Prostate gland (tissue), 2 donors: ENCODE measurements at regions not wholly inside any gene's neighbourhood (a gene's known extent, or its start where the extent isn't known, plus 50 kb on each side); places are given as distances from the start of the nearest gene placed in this dataset.

ENCODE experiments used
- POLR2A ChIP-seq: fragments of 450-650 bp; IDR thresholded peaks from one replicate; pipeline ENCODE4 v1.6.1; 2016; ENCODE audit warnings: antibody characterized with exemption, mild to moderate bottlenecking
- TF ChIP-seq, protein P1 (sequence below), 4 experiments: fragments of 200-600 bp in 2 of 4; fragments of 450-650 bp in 2 of 4; sonication (generic) in 2 of 4; IDR thresholded peaks; 1 replicate in 3 of 4; 2 replicates in 1 of 4; pipeline ENCODE4 v1.5.1; 2016 to 2019; ENCODE audit warnings: antibody characterized with exemption in 4 of 4, mild to moderate bottlenecking in 2 of 4, moderate library complexity in 2 of 4

DNA sequence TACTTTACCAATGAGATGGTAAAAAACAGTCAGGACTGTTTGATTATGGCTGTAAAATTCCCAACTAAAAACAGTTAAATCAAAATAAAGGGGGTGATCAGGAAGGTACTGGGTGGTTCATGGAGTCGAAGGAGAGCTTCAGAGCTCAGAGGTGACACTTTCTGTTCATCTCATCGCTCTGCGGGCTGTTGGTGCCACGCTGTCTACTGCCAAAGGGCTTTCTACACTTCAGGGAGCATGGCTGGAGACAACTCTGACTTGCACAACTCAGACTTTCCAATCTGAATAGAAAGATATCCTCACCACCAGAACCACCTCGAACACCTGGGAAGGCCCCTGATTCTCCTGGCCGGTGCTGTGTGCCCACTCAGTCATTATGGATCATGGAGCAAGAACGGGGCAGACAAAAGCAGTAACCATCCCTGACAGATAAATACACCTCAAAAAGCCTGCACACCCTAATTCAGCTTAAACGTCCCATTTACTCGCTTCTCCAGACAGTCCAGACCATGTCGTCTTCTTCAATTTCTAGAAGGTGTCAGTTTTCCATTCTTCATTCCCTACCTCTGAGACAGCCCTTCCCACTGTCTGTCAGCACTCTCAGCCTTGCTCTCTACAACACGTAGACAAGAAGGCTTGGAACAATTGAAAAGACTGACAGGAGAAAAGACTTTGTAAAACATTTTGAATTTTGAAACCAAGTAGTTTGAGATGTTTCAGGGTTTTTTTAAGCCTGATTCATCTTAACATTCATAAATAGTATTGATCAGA, 348.7 kb upstream of the NFE2L3 start:
- TF ChIP-seq, protein P1, sequence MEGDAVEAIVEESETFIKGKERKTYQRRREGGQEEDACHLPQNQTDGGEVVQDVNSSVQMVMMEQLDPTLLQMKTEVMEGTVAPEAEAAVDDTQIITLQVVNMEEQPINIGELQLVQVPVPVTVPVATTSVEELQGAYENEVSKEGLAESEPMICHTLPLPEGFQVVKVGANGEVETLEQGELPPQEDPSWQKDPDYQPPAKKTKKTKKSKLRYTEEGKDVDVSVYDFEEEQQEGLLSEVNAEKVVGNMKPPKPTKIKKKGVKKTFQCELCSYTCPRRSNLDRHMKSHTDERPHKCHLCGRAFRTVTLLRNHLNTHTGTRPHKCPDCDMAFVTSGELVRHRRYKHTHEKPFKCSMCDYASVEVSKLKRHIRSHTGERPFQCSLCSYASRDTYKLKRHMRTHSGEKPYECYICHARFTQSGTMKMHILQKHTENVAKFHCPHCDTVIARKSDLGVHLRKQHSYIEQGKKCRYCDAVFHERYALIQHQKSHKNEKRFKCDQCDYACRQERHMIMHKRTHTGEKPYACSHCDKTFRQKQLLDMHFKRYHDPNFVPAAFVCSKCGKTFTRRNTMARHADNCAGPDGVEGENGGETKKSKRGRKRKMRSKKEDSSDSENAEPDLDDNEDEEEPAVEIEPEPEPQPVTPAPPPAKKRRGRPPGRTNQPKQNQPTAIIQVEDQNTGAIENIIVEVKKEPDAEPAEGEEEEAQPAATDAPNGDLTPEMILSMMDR (IDR thresholded peaks at IDR 0.05), result no peak
- no peak for TF ChIP-seq POLR2A
